ENCODE measurements at regions not wholly inside any gene's neighbourhood (a gene's known extent, or its start where the extent isn't known, plus 50 kb on each side); places are given as distances from the start of the nearest gene placed in this dataset.

DNA sequence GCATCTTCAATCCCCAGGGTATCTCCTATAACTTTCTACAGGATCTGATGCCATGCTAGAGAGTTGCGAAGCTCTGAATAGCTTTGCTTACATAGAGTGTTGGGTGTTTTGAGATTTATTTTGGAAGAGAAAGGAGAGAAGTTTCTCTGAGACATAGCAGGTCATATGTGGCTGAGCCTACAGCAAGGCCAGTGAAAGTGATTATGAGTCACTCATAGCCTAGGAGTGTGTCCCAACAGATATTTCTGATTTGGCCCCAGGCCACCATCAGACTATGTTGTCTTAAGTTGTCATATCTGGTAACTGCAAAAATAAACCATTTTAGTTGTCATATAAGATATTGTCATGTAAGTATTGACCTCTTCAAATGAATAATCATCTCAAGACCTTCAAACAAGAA lies 132.0 kb upstream of the RAI14 start:
- no peaks in the 10 kb centered on the region for H3K9me3 Mint-ChIP-seq
- no peak overlapping the region for H3K27ac Mint-ChIP-seq
- H3K4me3 Mint-ChIP-seq, result no peak overlapping the region

DNA sequence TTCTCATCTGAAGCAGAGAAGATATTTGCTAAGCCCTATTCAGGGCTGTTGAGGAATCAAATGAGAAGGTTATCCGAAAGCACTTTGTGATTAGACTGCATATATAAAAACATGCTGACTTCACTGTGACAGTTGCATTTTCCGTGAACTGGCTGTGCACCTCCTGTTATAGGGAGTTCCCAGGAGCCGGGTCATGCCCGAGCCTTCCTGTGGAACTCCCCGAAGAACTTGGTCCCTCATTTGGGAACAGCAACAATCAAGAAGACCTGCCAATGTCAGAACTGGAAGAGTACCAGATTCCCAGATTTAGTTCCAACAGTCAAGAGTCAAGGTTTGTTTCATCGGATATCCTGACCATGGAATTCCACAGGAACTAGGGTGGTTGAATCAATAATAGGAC lies 130.4 kb upstream of the RAI14 start:
- H3K4me3 Mint-ChIP-seq, result no peak overlapping the region
- no peaks in the 10 kb centered on the region for H3K36me3 Mint-ChIP-seq (ENCODE audit: low read depth)
- H3K9me3 Mint-ChIP-seq, result no peaks in the 10 kb centered on the region
- H3K27ac Mint-ChIP-seq, result no peak overlapping the region
- no peaks in the 10 kb centered on the region for H3K27me3 Mint-ChIP-seq
- H3K4me1 Mint-ChIP-seq (ENCODE audit: low read depth), result no peaks in the 10 kb centered on the region

More for the DNA sequence above, 132.0 kb upstream of the RAI14 start:
- H3K4me1 Mint-ChIP-seq (ENCODE audit: low read depth), result no peaks in the 10 kb centered on the region
- peaks cover under 1% of the 10 kb centered on the region for H3K27me3 Mint-ChIP-seq
- no peaks in the 10 kb centered on the region for H3K36me3 Mint-ChIP-seq (ENCODE audit: low read depth)

DNA sequence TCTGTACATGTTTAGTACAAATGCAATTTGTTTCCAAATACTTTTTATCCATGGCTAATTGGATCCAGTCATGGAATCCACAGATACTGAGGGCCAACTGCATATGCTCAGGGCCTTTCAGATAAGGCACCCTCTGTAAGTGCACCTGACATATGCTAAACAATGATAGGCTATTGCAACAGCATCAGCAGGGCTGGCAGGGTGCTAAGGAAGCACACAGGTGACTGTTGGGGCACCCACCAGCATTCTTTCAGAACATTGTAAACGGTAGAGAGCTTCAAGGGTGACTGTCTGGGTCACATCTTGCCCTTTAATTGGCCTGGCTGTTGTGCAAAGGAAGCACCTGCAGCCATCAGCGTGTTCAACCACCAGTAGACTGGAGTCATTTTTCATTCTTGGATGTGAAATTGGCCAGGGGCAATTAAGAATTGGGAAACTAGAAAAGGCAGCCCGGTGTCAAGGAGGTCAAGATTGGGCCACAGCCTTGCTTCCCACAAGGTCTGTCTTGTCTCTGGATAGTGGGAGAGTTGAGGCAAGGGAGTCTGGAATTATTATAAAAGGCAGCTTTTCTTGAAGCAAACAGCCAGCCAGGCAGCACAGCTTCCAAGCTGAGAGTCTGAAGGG lies 129.3 kb upstream of the RAI14 start:
- Mint-ChIP-seq H3K36me3 (ENCODE audit: low read depth) (no peaks in the 10 kb centered on the region), H3K4me1 (ENCODE audit: low read depth) (no peaks in the 10 kb centered on the region), H3K9me3 (no peaks in the 10 kb centered on the region), H3K27me3 (no peaks in the 10 kb centered on the region), H3K27ac (no peak overlapping the region), H3K4me3 (no peak overlapping the region)

DNA sequence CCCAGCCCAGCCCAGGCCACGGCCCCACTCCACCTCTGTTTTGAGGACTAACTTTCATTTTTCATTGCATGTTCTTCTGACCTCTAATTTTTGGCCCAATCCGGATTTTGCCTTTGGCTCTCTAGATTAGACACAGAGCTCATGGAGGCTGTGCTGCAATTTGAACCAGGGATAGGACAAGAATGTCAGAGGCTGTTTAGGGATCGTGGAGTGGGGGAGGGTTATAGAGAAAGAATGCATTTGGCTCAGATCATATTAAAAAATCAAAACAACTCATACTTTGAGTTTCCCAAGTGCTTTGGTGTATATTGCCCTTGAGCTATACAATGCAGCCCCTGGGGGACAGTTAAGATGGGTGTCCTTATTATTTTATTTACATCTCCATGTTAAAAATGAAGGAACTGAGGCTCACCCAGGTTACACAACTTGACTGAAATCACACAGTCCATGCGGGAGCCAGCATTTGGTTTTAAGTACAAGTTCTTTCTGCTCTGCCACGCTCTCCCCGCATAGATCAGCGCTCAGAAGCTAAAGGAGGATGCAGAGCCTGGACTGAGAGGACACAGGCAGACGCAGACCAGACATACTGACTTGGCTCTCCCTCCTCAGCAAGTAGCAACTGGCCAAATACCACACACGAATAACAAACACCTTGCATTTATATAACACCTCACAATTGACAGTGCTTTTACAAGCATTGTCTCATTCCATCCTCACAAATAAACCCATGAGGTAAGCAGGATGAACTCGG lies 126.4 kb upstream of the RAI14 start:
- Mint-ChIP-seq H3K9me3 (no peaks in the 10 kb centered on the region), H3K36me3 (ENCODE audit: low read depth) (no peaks in the 10 kb centered on the region), H3K4me1 (ENCODE audit: low read depth) (peaks cover 13% of the 10 kb centered on the region), H3K4me3 (no peak overlapping the region), H3K27me3 (no peaks in the 10 kb centered on the region), H3K27ac (no peak overlapping the region)

DNA sequence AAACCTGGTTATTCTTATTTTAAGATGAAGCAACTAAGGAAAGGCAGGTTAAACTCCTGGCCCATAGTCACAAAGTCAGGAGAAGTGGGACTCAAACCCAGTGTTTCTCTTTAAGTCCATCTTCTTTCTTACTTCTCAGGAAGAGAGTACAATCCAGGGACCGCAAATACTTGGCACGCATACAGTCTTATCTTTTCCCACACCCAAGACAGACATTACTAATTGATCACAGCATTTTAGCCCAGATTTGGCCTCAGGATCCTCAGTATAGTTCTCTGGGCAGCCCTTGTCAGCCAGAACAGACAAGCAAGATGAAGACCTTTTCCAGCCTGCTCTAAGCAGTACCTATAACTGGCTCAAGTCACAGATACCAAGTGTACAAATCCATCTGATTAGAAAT lies 125.5 kb upstream of the RAI14 start:
- Mint-ChIP-seq H3K36me3 (ENCODE audit: low read depth) (no peaks in the 10 kb centered on the region), H3K4me3 (no peak overlapping the region), H3K4me1 (ENCODE audit: low read depth) (peaks cover 18% of the 10 kb centered on the region), H3K27ac (no peak overlapping the region), H3K27me3 (no peaks in the 10 kb centered on the region), H3K9me3 (no peaks in the 10 kb centered on the region)

DNA sequence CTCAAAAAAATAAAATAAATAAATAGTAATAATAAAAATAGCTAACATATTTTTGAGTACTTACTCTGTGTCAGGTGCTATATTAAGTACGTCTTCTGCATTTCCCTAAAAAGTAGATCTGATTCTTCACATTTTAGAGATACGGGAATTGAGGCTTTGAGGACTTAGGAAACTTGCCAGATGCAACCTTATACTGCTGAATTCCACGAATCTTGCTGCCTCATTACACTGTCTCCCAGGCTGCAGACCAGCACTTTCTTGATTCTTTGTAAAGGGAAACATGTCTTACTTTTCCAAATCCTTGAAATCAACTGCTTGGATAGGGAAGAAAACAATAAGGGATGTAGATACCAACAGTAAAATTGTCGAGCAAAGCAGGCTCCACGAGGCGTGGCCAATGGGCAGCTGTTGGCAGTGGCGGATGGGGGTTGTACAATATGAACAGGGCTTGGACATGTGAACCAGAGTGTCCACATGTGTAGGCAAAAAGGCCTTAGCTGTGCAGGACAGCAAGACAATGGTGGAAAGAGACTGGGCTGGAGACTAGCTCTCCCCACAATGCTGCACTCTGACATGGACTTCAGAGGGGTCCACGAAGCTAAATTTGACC lies 124.3 kb upstream of the RAI14 start:
- Mint-ChIP-seq H3K36me3 (ENCODE audit: low read depth) (no peaks in the 10 kb centered on the region), H3K27ac (no peak overlapping the region), H3K9me3 (no peaks in the 10 kb centered on the region)

DNA sequence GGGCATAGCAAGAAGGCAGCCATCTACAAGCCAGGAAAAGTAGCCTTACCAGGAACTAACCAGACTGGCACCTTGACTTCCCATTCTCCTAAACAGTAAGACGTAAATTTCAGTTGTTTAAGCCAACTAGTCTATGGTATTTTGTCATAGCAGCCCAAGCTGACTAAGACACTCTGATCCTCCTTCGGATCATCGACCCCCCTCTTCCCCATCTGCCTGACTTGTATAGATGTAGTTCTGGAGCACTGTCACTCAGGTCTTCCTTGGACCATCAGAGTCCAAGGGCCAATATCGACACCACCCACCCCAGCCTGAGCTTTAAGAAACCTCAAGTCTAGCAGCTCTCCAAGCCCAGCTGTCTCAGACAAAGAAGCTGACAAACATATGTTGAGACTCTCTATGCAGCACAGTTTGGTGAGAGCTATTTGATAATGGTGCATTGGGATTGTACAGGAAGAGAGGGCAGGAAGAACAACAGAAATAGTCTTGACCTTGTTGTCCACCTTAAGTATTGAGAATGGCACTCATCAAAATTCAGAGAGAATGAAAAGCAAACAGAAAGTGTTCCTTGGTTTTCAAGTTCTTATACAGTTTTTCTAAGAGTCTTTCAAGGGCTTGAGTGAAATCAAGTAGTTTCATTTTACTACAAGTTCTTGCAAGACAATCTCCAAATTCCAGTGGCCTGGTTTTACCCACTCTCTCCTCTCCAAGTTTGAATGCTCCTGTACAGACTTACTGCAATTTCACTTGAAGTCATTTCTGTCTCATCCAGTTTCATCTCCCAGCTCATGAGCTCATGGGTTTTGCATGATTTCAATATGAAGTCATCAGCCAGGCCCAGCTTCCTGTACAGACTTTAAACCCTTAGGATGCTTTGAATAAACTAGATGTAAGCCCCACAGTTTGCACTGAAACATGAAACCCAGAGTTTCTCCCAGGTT lies 122.3 kb upstream of the RAI14 start:
- Mint-ChIP-seq H3K27me3 (peaks cover 12% of the 10 kb centered on the region), H3K36me3 (ENCODE audit: low read depth) (no peaks in the 10 kb centered on the region), H3K4me1 (ENCODE audit: low read depth) (peaks cover 36% of the 10 kb centered on the region), H3K27ac (no peak overlapping the region), H3K9me3 (no peaks in the 10 kb centered on the region), H3K4me3 (no peak overlapping the region)

More for the DNA sequence above, 124.3 kb upstream of the RAI14 start:
- no peaks in the 10 kb centered on the region for H3K27me3 Mint-ChIP-seq
- H3K4me3 Mint-ChIP-seq, result no peak overlapping the region
- H3K4me1 Mint-ChIP-seq (ENCODE audit: low read depth), result peaks cover 31% of the 10 kb centered on the region

DNA sequence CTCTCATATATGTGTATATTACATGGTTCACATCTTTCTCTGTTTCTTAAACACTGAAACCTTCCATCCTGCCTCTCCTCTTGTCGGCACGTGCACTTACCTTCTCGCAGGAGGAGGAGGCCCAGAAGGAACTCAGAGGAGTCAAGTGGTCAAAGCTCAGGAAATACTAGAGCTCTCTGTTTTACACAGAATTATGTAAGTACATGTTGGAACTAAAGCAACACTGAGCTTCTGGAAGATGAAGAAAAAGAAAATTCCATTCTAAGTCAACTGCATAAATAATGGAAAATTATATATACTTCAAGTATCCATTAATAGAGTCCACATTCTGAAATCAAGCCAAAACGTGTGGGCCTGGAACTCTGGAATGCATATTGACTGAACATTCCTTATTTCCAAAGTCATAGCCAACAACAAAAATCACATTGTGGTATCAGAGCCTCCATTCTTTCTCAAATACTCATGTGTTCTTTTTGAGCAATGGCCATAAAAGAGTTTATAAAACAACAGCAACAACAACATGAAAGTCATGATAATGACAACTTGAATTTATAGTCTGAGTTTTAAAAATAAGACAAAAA lies 121.5 kb upstream of the RAI14 start:
- H3K9me3 Mint-ChIP-seq, result no peaks in the 10 kb centered on the region
- H3K4me3 Mint-ChIP-seq, result no peak overlapping the region
- H3K27me3 Mint-ChIP-seq, result peaks cover 19% of the 10 kb centered on the region
- H3K36me3 Mint-ChIP-seq (ENCODE audit: low read depth), result no peaks in the 10 kb centered on the region
- peaks cover 36% of the 10 kb centered on the region for H3K4me1 Mint-ChIP-seq (ENCODE audit: low read depth)
- no peak overlapping the region for H3K27ac Mint-ChIP-seq

DNA sequence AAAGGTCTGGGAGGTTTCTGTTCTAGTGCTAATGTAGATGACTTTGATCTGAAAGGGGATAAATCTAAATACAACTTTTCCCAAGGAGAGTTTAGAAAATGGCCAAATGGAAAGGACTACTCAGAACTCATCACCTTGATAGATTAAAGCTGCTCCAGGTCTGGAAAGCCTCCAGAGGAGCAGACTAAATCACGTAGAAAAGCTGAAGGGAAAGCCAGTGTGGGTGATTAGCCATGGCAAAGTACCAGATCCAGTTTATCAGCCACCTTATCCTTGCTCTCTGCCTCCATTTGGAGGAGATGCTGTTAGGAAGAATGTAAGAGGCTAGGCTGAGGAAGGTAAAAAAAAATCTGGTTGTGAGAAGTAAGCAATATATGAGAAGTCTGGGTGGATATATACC lies 120.7 kb upstream of the RAI14 start:
- no peaks in the 10 kb centered on the region for H3K36me3 Mint-ChIP-seq (ENCODE audit: low read depth)
- H3K9me3 Mint-ChIP-seq, result no peaks in the 10 kb centered on the region
- no peak overlapping the region for H3K4me3 Mint-ChIP-seq
- no peak overlapping the region for H3K27ac Mint-ChIP-seq
- H3K27me3 Mint-ChIP-seq, result peaks cover 27% of the 10 kb centered on the region
- H3K4me1 Mint-ChIP-seq (ENCODE audit: low read depth), result peaks cover 36% of the 10 kb centered on the region

DNA sequence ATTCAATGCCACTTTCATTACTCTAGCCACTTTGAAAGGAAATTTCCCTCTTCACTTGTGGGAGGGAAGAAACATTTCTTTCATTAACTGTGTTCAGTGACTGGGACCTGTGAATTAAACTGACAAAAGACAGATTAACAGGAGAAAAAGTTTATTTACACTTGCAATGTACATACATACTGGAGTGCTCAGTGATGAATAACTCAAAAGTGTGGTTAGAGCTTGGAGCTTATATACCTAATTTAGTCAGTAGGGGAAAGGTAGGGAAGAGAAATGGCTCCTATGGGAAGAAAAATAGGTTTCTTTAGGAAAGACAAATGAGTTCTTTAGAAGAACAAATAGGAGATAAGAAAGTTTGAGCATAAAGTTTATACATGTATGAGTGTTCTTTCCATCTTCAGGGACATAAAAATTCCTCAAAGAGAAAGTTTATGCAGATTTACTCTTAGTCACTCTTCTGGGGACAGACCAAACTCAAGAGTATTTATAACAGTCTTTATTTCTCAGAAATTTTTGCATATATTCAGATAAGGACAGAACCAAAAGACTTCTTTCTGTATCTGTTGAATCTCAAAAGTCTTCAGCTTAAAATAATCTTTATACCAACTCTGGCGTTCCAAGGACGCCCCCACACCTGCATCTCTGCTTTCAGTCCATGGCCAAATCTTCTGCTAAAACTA lies 120.0 kb upstream of the RAI14 start:
- peak overlapping the region; percentile 2 for H3K4me3 Mint-ChIP-seq
- H3K9me3 Mint-ChIP-seq, result no peaks in the 10 kb centered on the region
- peaks cover 36% of the 10 kb centered on the region for H3K4me1 Mint-ChIP-seq (ENCODE audit: low read depth)
- peaks cover 33% of the 10 kb centered on the region for H3K27me3 Mint-ChIP-seq
- H3K27ac Mint-ChIP-seq, result peak overlapping the region; percentile 65
- no peaks in the 10 kb centered on the region for H3K36me3 Mint-ChIP-seq (ENCODE audit: low read depth)

DNA sequence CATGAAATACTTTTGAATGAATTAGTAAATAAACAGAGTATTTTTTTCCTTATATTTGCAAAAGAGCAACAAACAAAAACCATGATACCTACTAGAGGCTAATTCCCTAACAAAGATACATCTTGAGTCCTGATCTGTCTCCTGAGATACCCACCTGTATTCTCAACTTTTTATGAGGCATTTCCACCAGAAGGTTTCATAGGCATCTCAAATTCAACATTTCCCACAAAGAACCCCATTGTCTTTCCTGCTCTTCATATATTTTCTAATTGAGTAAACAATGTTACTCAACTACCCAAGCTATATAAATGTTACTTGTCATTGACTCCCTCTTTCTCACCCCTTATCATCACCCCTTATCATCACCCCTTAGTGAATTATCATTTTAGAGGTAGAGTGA lies 119.4 kb upstream of the RAI14 start:
- no peak overlapping the region for H3K4me3 Mint-ChIP-seq
- peaks cover 36% of the 10 kb centered on the region for H3K4me1 Mint-ChIP-seq (ENCODE audit: low read depth)
- H3K27me3 Mint-ChIP-seq, result peaks cover 39% of the 10 kb centered on the region
- H3K27ac Mint-ChIP-seq, result no peak overlapping the region
- no peaks in the 10 kb centered on the region for H3K9me3 Mint-ChIP-seq
- H3K36me3 Mint-ChIP-seq (ENCODE audit: low read depth), result no peaks in the 10 kb centered on the region

DNA sequence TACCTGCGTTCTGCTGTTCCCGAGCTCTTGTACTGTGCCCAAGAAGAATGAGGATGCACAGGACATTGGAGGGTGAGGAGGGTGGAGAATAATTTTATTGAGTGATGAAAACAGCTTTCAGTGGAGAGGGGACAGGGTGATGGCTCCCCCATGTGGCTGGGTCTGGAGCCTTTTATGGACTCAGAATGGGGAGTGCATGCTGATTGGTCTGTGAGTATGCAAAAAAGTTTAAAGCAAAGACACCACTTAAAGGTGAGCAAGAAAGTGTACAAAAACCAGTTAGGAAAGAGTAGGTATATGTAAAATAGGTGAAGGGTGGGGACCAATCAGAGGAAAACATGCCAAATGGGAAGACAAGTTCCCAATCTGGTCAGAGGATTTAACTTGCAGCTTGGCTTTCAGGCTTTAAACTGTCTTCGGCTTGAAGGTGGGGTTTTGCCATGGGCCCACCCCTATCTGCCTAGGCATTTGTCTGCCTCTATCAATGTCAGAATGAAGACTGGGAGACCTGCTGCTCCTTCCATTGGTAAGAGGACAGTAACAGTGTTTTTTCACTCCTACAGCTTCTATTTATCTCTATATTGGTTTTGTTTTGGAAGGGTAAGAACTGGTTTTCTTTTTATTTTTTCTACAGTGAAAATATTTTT lies 118.0 kb upstream of the RAI14 start:
- Mint-ChIP-seq H3K9me3 (peaks cover under 1% of the 10 kb centered on the region), H3K27me3 (peaks cover 50% of the 10 kb centered on the region), H3K36me3 (ENCODE audit: low read depth) (no peaks in the 10 kb centered on the region), H3K4me1 (ENCODE audit: low read depth) (peaks cover 43% of the 10 kb centered on the region), H3K4me3 (no peak overlapping the region), H3K27ac (no peak overlapping the region)

DNA sequence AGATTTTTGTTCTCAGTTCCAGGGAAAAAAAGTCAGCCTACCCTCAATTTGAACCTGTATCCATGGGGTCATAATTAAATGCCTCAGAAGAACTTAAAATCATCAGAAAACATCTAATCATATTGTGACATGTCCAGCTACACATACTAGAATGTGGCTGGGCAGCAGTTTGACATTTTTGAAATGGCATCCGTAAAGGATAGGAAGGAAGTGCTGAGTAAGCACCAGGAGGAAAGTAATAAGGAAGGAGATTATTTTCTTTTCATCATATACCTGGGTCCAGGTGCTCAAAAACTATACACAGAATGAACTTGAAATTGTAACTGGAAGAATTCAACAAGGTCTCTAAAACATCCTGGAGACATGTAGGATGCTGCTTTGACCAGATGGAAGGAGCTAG lies 116.9 kb upstream of the RAI14 start:
- peaks cover 50% of the 10 kb centered on the region for H3K27me3 Mint-ChIP-seq
- no peaks in the 10 kb centered on the region for H3K36me3 Mint-ChIP-seq (ENCODE audit: low read depth)
- no peak overlapping the region for H3K27ac Mint-ChIP-seq
- peaks cover 8% of the 10 kb centered on the region for H3K9me3 Mint-ChIP-seq
- peaks cover 37% of the 10 kb centered on the region for H3K4me1 Mint-ChIP-seq (ENCODE audit: low read depth)
- H3K4me3 Mint-ChIP-seq, result no peak overlapping the region

DNA sequence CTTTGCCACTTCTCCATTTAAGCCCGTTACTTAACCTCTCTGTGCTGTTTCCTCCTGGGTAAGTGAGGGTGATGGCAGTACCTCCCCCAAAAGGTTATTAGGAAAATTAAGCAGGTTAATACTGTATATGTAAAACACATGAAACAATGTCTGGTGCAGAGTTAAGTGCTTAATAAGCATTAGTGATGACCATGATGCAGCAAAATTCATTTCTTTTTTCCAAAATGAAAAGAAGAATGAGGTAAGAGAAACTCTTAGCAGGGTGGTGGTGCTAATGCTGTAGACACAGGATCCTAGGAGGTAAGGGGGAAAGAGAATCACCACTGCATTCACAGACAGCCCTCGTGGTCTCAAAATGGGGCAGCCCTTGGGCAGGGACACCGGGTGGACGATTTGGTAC lies 115.1 kb upstream of the RAI14 start:
- peaks cover 52% of the 10 kb centered on the region for H3K27me3 Mint-ChIP-seq
- no peak overlapping the region for H3K4me3 Mint-ChIP-seq
- H3K36me3 Mint-ChIP-seq (ENCODE audit: low read depth), result no peaks in the 10 kb centered on the region
- H3K4me1 Mint-ChIP-seq (ENCODE audit: low read depth), result peaks cover 23% of the 10 kb centered on the region
- H3K27ac Mint-ChIP-seq, result no peak overlapping the region
- H3K9me3 Mint-ChIP-seq, result peaks cover 22% of the 10 kb centered on the region
